Neural cell (in vitro differentiated cells): ENCODE measurements at regions not wholly inside any gene's neighbourhood (a gene's known extent, or its start where the extent isn't known, plus 50 kb on each side); places are given as distances from the start of the nearest gene placed in this dataset.

Experiments used
- EP300 ChIP-seq: fragments of 450-650 bp; conservative IDR thresholded peaks from 2 replicates; pipeline ENCODE4 v1.6.1; 2014; ENCODE audit warnings: antibody characterized with exemption, mild to moderate bottlenecking, moderate library complexity; ENCODE audit not compliant: poor library complexity, severe bottlenecking
- EZH2 ChIP-seq: fragments of 200-600, 300-800 bp; shearing (Covaris generic), sonication (generic); IDR thresholded peaks from 2 replicates; pipeline ENCODE4 v1.6.1; 2014; ENCODE audit warnings: antibody characterized with exemption, low read length, borderline replicate concordance, mild to moderate bottlenecking; ENCODE audit not compliant: insufficient read depth, poor library complexity, severe bottlenecking
- MXI1 ChIP-seq: fragments of 450-650 bp; conservative IDR thresholded peaks from 2 replicates; pipeline ENCODE4 v1.6.1; 2014; ENCODE audit warnings: antibody characterized with exemption, mild to moderate bottlenecking; ENCODE audit not compliant: poor library complexity, severe bottlenecking
- POLR2AphosphoS5 ChIP-seq: IDR thresholded peaks from 2 replicates; pipeline ENCODE4 v1.6.1; 2012
- TF ChIP-seq, protein P1 (sequence below): fragments of 450-650 bp; IDR thresholded peaks from 2 replicates; pipeline ENCODE4 v1.5.1; 2014; ENCODE audit warnings: antibody characterized with exemption, mild to moderate bottlenecking, moderate library complexity; ENCODE audit not compliant: poor library complexity, severe bottlenecking
- TF ChIP-seq, protein P2 (sequence below): IDR thresholded peaks from 2 replicates; pipeline ENCODE4 v1.6.1; 2012; ENCODE audit warnings: borderline replicate concordance

DNA sequence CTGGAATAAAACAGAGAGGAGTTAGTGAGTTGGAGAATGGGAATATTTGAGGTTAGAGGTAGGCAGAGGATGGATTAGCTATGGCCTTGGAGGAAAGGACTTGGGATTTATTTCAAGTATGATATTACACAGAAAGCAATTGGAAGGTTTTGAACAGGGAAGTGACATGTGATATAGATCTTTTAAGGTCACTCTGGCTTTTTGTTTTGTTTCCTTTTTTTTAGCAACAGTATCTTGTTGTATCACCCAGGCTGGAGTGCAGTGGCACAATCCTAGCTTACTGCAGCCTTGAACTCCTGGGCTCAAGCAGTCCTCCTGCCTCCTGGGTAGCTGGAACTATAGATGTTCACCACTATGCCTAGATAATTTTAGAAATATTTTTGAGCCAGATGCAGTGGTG, 190.3 kb downstream of the UTRN start:
- TF ChIP-seq, protein P1, sequence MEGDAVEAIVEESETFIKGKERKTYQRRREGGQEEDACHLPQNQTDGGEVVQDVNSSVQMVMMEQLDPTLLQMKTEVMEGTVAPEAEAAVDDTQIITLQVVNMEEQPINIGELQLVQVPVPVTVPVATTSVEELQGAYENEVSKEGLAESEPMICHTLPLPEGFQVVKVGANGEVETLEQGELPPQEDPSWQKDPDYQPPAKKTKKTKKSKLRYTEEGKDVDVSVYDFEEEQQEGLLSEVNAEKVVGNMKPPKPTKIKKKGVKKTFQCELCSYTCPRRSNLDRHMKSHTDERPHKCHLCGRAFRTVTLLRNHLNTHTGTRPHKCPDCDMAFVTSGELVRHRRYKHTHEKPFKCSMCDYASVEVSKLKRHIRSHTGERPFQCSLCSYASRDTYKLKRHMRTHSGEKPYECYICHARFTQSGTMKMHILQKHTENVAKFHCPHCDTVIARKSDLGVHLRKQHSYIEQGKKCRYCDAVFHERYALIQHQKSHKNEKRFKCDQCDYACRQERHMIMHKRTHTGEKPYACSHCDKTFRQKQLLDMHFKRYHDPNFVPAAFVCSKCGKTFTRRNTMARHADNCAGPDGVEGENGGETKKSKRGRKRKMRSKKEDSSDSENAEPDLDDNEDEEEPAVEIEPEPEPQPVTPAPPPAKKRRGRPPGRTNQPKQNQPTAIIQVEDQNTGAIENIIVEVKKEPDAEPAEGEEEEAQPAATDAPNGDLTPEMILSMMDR: no peak
- TF ChIP-seq MXI1 (no peak), POLR2AphosphoS5 (no peak), EP300 (no peak), EZH2 (no peak)
- TF ChIP-seq, protein P2, sequence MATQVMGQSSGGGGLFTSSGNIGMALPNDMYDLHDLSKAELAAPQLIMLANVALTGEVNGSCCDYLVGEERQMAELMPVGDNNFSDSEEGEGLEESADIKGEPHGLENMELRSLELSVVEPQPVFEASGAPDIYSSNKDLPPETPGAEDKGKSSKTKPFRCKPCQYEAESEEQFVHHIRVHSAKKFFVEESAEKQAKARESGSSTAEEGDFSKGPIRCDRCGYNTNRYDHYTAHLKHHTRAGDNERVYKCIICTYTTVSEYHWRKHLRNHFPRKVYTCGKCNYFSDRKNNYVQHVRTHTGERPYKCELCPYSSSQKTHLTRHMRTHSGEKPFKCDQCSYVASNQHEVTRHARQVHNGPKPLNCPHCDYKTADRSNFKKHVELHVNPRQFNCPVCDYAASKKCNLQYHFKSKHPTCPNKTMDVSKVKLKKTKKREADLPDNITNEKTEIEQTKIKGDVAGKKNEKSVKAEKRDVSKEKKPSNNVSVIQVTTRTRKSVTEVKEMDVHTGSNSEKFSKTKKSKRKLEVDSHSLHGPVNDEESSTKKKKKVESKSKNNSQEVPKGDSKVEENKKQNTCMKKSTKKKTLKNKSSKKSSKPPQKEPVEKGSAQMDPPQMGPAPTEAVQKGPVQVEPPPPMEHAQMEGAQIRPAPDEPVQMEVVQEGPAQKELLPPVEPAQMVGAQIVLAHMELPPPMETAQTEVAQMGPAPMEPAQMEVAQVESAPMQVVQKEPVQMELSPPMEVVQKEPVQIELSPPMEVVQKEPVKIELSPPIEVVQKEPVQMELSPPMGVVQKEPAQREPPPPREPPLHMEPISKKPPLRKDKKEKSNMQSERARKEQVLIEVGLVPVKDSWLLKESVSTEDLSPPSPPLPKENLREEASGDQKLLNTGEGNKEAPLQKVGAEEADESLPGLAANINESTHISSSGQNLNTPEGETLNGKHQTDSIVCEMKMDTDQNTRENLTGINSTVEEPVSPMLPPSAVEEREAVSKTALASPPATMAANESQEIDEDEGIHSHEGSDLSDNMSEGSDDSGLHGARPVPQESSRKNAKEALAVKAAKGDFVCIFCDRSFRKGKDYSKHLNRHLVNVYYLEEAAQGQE: no peak
